ENCODE measurements at regions not wholly inside any gene's neighbourhood (a gene's known extent, or its start where the extent isn't known, plus 50 kb on each side); places are given as distances from the start of the nearest gene placed in this dataset.
"Not testable (repeated sequence)": the region's sequence is repeated elsewhere in the genome, so short reads cannot be mapped to it uniquely, and the experiment has no call there.

DNA sequence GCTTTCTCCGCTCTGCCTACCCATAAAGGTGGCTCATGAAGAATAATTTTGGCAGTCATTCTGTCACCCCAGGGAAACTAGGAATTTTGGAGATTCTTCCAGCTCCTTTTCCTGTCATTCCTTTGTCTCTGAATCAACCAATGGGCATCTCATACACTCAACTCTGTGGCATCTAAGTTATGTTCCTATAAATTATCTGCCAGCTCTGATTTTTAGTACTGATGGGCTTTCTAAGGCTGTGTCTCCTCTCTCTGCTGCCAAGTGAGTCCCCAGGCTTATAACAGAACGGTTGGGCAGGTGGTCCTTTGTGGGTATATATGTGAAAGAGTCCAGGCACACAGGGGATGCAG, 226.8 kb downstream of the NMUR2 start:
- DNase-seq (ENCODE audit: low spot score) = no peak

DNA sequence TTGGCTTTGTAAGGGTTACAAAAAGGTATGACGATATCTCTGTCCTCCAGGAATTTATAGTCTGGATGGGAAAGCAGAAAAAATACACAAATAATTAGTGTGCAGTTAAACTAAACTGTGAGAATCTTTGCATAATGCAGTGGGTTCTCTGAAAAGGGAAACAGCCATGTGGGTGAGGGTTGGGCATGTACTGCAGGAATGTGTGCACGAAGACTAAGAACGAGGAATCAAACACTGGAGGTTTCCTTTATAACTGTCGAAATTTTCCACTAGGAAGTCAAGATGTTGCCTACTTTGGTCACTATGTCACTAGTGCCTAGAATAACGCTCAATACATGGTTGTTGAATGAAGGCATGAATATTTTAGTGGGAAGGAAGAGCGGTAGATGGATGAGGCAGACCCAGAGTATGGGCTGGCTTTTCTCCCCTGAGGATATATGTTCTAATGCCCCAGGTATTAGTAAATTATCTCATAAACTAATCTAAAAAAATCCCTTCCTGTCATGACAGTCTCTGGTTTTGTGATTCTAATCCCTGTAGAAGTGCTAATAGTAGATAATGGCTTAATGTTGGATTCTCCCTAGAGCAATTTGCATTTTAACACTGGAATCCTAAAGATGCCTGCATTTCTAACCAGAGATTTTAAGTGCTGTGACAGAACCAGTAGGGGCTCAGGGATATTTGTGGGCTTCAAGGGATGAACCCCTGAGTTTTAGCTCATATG, 227.3 kb downstream of the NMUR2 start:
- DNase-seq (ENCODE audit: low spot score) = no peak

DNA sequence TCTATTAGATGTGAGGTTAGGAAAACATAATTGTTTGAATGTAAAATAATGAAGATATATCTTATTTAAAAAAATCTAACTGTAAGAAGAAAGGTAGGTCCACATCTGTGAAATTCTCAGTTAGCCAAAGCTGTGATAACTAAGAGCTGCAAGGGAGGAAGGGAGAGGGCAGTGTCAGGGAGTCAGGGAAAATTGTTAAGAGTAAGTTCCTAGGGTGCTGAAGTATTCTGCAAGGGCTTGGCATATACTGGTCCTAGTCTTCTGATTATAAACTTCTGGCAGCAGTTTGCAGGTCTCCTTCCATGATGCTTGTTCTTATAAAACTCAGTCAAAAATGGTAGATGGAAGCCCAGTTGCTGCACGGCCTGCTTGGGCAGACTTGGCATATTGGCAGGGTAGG, 233.2 kb downstream of the NMUR2 start:
- DNase-seq (ENCODE audit: low spot score) = no peak

DNA sequence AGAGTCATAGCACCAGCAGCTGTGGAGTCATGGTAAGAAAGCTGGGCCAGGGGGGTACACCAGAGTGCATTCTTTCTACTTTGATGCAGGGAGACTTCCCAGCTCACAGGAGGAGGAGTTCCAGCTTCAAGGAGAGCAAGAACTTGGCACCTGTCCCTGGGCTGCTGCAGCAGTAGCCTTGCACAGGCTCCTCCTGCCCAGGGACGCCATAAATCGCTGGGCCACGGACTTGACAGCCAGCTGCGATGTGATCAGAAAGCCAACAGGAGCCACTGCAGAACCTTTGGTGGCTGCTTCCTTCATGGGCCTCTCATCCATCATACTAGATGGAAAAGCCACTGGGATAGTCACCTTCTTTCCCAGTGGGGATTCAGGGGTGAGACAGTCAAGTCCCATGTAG, 234.7 kb downstream of the NMUR2 start:
- DNase-seq (ENCODE audit: low spot score) = no peak

DNA sequence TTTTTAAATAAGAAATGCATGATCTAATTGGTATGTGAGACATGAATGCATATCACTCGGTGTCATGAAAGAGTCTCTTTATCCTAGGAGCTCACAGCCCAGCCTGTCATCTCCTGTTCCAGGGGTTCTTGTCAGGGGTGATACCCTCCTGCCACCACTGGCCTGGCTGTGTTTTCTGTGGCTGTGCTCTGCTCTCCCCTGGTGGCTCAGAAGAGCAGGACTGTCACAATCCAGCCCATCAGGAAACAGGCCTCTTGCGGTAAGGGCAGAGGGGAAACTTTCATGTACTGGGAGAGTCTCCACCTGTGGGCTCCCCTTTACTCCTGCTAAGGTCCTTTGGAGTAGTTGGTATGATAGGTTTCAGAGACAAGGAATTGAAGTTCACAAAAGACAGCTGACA, 240.2 kb upstream of the GLRA1 start:
- no peak for DNase-seq (ENCODE audit: low spot score)

DNA sequence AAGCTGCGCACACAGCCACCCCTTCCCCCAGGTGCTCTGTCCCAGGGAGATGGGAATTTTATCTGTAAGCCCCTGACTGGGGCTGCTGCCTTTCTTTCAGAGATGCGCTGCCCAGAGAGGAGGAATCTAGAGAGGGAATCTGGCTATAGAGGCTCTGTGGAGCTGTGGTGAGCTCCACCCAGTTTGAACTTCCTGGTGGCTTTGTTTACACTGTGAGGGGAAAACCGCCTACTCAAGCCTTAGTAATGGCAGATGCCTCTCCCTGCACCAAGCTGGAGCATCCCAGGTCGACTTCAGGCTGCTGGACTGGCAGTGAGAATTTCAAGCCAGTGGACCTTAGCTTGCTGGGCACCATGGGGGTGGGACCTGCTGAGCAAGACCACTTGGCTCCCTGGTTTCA, 235.2 kb upstream of the GLRA1 start:
- not testable (repeated sequence) for DNase-seq (ENCODE audit: low spot score)

DNA sequence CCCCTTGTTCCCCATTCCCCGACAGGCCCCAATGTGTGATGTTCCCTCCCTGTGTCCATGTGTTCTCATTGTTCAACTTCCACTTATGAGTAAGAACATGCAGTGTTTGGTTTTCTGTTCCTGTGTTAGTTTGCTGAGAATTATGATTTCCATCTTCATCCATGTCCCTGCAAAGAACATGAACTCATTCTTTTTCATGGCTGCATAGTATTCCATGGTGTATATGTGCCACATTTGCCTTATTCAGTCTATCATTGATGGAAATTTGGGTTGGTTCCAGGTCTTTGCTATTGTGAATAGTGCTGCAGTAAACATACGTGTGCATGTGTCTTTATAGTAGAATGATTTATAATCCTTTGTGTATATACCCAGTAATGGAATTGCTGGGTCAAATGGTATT, 229.8 kb upstream of the GLRA1 start:
- not testable (repeated sequence) for DNase-seq (ENCODE audit: low spot score)

DNA sequence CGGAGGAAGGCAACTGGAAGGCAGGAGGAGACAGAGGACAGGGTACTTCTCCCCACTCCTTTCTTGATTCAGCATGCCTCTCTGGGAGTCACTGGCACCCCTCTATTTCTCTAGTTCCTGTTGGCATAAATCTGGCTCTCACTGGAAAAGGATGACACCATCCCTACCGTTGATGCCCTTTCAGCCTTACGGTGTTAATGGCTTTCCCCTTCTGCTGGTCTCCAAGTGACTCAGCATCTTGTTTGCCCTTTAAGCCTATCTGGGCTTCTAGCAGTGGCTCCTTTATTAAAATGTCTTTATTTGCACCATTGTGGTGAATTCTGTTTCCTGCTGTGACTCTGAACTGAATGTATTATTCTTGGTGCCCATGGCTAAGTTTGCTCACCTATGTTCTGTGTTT, 227.3 kb upstream of the GLRA1 start:
- DNase-seq (ENCODE audit: low spot score) = no peak

DNA sequence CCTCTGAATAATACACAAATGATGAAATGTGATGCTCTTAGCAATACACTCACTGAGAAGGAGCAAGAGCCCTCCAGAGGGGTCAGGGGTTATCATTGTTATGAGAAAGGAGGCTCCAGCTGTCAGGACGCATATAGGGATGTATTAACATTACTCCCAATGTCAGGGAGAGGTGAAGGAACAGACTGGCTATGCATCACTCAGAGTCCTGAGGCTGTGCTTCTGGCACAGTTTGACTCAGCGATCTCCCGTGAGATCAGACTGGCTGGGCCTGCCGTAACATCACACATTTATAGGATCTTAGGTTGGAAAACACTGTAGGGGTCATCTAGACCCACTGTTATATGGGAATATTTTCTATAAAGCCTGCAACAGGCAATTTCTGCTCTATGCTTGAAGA, 226.5 kb upstream of the GLRA1 start:
- no peak for DNase-seq (ENCODE audit: low spot score)

DNA sequence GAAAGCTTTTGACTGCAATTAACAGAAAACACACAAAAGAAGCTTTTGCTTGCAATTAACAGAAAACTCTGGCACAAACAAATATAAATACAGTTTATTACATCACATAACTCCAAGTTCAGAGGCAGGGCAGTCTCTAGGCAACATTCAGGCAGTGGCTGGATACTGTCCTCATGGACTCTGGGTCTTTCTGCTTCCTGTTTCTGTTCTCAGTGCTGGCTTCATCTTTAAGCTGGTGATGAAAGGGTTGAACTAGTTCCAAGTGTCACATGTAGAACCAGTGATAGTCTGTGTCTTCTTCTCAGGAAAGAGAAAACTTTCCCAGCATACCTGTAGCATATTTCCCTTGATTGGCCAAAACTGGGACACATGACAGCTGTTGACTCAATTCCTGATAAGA, 222.6 kb upstream of the GLRA1 start:
- no peak for DNase-seq (ENCODE audit: low spot score)

DNA sequence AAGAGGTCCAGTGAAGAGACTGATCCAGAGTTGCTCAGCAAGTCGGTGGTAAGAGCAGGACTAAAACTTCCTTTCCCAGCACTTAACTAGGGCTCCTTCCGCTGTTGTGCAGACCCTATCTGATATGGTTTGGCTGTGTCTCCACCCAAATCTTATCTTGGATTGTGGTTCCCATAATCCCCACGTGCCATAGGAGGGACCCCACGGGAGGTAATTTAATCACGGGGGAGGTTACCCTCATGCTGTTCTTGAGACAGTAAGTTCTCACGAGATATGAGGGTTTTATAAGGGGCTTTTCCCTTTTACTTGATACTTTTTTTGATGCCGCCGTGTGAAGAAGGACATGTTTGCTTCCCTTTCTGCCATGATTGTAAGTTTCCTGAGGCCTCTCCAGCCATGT, 221.9 kb upstream of the GLRA1 start:
- DNase-seq (ENCODE audit: low spot score) = no peak

DNA sequence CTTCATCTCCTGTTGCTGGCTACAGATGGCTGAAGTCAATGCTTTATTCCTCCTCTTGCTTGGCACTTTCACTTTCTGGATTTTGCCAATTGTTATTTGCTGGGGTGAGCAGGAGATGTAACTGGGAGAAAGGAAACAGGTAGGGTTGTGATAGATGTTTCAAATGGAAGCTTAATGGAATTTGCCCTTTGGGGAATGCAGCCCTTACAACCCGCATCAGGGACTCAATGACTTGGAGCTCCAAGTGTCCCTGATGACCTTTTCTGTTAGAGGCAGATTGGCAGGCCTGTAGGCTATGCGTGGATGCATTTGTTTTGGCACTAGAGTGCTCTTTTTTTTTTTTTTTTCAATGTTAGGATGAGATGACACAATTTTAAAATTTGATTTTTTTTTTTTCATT, 219.9 kb upstream of the GLRA1 start:
- no peak for DNase-seq (ENCODE audit: low spot score)

DNA sequence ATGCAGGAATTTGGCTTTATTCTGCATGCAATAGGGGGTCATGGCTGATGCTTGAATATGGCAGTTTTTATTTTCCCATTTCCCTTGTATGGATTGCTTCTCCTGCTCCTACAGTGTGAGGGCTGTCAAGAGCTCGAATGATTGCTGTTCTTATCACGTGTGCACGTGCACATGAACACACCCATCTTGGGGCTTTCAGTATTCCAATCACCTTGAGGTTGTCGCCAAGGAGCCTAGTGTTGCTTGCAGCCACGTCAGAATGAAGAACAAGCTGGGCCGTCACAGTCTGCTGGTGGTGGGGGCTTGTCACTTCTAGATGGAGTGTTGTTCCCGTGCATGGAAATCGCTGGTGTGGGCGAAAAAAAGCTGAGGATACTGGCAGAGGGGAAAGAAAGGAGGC, 219.4 kb upstream of the GLRA1 start:
- no peak for DNase-seq (ENCODE audit: low spot score)

DNA sequence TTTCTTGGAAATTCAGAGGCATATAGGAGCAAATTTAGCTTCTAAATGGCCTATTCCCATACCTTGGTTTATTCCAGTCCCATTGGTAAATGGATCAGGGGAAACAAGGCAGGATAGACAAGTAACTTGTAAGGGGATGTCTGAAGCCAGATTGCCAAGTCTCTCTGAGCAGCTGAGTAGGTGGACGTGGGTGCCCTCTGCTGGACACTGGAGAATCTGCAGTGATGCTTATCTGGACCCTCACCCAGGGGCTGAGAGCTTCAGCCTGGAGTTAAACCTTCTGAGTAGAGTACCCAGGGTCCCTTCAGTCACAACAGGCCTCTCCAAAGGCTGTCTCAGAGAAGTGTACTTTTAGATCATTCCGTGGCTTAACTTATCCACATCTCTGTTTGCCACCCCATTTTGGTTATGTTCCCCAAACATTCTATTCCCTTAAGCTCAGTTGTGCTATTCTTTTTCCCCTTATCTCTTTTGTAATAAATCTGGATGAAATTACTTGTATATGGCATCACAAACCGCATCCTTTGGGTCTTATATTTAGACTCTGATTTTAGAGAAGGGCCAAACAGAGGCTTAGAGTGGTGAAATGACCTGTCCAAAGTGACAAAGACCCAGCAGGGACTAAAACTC, 218.3 kb upstream of the GLRA1 start:
- peak; percentile 70 for DNase-seq (ENCODE audit: low spot score)

DNA sequence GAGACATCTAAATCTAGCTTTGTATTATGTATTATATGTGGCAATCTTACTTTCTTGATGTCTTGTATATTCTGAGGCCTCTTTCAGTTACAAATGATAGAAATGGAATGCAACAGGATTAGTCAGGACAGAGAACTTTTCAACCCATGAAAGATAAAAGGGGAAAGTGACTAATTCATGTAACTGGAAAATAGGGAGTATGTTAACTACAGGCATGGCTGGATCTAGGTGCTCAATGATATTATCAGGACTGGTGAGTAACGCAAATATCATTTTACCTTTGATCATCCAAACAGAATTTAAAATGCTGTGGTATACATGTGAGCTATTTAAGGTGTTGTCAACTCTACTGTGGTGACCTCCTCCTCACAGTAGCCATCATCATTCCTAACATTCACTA, 215.7 kb upstream of the GLRA1 start:
- no peak for DNase-seq (ENCODE audit: low spot score)

DNA sequence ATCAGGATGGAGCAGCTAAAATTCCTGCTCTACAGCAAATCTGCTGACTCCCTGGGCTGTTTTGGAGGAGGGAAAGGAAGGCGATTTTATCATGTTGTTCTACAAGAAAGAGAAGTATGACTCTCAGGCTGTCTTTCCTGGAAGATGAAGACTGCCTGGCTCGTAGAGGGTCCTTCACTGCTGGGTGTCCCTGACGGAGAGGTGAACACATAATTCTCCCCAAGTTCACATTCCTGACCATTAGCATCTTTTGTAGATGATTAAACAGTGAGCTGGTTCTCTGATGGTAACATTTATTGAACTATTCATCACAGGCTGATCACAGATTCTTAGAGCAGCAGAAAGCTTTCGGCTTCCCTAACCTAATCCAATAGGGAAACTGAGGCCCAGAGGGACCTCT, 212.4 kb upstream of the GLRA1 start:
- no peak for DNase-seq (ENCODE audit: low spot score)

DNA sequence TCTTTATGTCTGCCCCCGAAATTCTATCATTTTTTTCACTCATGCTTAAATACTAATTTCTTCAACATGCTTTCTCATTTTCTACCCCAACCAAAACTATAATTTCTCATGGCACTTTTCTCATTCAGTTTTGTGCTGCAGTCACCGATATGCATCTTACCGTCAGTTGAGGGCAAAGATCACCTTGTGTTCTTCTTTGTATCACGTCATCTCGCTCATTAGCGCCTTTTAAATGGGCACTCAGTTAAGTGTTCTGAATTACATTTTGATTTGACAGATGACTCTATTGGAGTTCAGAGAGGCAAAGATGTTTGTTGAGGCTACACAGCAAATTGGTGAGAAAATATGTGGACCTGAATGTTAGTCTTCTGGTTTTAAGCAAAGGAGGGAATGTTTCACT, 211.7 kb upstream of the GLRA1 start:
- no peak for DNase-seq (ENCODE audit: low spot score)

DNA sequence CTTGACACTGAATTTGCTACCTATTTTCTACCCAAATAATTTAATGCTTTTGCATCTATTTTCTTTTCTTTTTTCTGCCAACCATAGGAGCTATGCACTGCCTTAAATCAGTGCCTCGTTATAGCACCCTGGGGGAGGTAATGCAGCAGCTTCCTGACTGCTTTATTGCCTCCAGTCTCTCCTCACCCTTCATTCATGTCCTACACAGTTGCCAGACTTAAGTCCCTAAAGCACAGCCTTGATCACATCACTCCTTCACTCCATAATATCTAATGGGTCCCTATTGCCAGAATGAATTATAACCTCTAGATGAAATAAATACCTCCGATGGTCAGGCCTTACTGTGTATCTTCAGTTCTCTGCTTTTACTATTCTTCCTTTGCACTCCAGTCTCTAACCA, 211.2 kb upstream of the GLRA1 start:
- DNase-seq (ENCODE audit: low spot score) = no peak

DNA sequence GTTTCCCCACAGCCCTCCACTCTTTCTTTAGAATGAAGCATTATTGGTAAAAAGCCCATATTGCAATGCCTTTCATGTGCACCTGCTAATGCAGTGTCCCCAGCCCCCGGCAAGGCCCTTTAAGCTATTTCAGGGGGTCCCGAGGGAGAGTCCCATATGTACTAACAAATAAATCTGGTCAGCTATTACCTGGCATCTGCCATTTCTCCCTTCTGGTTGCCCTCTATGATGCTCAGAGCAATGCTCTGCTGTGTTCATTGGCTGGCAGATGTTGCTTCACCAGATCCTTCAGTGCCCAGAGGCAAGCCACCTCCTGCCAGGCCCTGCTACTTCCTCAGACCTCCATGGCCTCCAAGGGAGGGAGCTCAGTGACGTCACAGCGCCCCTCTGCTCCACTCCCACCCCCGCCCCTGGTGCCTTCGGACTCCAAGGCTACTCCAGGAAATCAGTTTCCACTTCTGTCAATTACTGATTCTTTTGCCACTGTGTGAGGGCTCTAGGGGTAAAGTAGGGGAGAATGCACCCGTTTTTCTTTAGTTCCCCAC, 201.1 kb upstream of the GLRA1 start:
- DNase-seq (ENCODE audit: low spot score) = no peak

DNA sequence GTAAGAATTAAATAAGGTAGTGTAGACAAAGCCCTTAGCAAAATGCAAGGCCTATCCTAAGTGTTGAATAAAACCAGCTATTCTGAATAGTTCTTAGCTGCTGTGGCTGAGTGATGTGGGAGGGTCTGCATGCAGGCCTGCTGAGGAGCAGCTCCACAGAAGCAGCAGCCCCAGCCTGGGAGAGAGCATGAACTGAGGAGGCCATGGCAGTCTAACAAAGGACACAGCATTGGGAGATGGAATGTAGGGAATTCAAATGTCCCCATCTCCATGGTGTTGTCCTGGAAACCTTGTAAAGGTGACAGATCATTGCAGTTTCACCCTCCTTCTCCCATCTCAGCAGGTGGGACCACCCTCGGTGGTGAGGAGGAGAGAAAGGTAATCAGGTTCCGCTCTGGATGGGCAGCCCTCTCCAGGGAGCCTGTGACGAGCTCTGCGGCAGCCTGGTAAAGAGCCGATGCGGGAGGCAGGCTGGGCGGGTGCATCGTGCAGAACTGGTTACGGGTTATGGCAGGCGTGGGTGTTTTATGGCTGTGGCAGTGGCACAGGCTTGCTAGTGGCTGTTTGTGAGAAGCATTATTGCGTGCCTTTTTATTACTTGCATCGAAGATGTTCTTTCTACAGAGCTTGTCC, 199.9 kb upstream of the GLRA1 start:
- DNase-seq (ENCODE audit: low spot score) = no peak

DNA sequence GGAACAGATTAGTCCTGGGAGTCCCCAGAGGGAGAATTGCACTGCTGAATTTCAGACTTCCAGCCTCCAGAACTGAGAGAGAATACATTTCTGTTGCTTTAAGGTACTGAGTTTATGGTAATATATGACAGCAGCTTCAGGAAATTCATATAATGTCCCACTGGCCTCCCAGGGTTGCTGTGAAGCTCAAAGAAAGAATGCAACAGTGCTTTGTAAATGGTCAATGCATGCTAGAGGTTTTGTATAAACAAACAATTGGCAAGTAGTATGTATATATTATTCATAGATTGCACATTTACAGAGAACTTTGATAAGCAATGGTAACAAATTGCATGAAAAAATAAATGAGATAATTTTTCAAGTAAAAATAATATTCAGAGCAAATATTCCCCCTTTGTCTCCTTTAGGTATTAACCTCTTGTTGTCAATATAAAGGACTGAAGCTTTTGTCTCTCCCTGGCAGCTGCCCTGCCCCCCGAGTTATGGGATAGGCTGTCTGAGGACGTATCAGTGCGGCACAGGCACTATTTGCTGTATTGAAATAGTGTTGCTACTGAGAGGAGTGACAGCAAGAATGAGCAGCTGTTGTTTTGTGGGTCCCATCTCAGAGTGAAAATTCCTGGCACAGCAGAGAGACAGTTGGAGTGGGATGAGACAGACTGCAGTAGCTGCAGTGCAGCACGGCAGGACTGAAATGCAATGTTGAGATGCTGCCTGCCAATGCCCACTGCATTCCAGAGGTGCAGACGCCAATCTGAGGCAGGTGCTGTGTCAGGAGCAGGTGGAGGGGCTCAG, 194.2 kb upstream of the GLRA1 start:
- no peak for DNase-seq (ENCODE audit: low spot score)

DNA sequence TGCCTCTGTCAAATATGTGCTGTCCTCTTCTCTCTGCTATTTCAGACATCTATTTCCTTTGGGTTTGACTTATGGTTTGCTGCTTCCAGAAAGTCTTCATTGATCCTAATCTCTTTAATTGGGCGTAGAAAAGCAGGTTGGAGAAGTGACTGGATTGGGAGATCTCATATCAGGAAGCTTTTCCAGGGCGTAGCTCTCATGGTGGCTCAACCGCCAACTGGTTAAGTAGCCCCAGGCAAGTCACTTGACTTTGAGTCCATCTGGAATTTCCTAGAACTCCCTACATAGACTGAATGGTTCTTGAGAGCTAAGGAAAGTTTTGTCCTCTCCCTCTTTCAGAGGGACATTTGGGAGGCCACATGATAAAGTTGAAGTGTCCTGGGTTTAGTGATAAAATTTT, 192.3 kb upstream of the GLRA1 start:
- DNase-seq (ENCODE audit: low spot score) = no peak

DNA sequence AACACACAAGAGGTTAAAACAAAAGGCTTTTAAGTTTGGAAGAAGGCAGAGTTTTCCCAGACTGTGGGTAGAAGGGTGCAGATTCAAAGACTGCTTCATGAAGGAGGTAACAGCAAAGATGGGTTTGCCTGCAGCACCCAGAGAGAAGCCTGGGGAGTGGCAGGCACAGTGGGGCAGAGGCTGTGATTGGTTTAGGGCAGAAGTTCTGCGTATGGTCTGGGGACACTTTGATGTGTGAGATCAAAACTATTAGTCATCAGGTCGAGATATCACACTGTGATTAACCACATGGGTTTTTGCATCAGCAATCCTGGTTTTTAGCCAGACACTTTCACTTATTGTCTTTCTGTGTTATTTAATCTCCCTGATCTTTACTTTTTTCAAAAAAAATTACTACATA, 188.8 kb upstream of the GLRA1 start:
- no peak for DNase-seq (ENCODE audit: low spot score)

All from AG08395 (cell line).